Stimulated activated CD8-positive, alpha-beta memory T cell treated with anti-CD3 and anti-CD28 coated beads, Interleukin-7, amount 100 ng/mL, for 4 hours (primary cell): ENCODE measurements at regions not wholly inside any gene's neighbourhood (a gene's known extent, or its start where the extent isn't known, plus 50 kb on each side); places are given as distances from the start of the nearest gene placed in this dataset.
"Not testable (repeated sequence)": the region's sequence is repeated elsewhere in the genome, so short reads cannot be mapped to it uniquely, and the experiment has no call there.

ENCODE experiments used
- DNase-seq, 2 donors: peaks; one replicate each; pipeline ENCODE4 v3.0.0-alpha.2; 2020; ENCODE audit warnings: low read depth in 2 of 2

DNA sequence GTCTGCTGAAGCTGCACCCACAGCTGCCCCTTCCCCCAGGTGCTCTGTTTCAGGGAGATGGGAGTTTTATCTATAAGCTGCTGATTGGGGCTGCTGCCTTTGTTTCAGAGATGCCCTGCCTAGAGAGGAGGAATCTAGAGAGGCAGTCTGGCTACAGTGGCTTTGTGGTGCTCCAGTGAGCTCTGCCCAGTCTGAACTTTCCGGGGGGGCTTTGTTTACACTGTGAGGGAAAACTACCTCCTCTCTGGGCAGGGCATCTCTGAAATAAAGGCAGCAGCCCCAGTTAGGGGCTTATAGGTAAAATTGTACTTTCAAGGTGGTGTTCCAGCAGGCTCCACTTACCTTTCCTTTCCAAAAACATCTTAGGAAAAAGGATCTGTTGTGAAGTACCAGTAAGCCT lies 242.2 kb downstream of the SPRY1 start:
- no peak for DNase-seq

DNA sequence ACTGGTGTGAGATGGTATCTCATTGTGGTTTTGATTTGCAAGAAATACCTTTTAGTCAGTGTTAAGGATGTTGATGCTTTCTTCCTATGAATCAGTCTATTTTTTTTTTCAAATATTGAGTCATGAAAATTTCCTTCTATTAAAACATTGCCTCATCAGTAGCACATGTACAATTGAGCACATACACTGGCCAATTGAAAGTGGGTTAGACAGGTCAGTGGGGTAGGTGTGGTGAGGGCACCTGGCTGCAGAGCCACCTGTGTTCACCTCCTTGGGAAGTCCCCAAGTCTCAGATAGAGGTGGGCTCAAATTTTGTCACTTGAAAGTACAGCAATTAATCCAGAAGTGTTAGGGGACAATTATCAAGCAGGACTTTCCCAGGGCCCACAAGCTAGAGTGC lies 243.7 kb downstream of the SPRY1 start:
- no peak for DNase-seq

GRCh38 chr4:123640824-123641223 lies 244.2 kb downstream of the SPRY1 start:
- no peak for DNase-seq

DNA sequence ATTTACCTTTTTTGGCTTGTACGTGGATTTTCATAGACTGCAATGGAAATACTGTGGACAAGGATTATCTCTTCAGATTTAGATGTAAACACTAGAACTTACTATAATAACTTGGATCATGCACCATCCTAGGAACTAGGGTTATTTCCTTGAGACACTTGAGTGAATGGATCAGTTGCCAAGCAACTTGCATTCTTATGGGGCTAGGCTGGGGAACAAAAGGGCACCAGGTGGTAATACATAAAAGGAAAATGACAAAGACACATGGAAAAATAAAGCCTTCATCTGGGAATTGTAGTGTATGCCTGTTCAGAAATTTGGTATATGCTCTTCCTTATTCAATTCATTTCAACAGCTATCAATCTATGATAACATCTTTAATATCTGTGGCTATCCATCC lies 247.1 kb downstream of the SPRY1 start:
- DNase-seq, result no peak

- DNase-seq, result no peak
Measured at GRCh38 chr4:123649250-123649644, 252.7 kb downstream of the SPRY1 start.

DNA sequence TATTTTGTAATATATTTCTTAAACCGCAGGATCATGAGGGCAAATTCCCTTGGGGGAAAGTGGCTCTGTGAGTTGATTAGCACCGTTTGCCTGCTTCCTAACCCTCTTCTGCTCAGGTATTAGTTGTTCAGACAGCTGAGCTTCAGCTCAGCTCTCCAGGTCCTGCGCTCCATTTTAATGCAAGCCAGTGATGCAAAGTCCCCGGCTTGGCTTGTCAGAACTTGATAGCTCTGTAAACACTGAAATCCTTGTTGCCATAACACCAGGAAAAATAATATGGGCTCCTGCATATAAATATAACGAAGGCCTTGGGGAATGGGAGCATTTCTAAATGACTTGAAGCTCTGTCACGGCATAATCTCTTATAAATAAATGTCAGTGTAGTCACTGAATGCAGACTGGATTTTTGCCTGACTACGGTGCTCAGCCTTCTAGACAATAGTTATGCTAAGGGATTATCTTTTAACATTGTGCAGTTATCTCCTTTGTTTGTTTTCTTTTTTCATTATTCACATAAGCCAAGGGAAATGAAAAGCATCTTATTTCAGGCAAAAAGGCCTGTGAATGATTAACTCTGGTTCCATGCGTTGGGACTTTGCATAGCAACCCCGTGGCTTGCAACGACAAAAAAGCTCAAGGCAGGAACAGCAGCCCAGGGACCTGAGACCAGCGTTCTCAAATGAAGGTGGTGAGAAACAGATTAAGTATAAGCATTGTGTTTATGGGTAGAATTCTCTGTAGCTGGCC lies 253.2 kb downstream of the SPRY1 start:
- DNase-seq, result no peak

GRCh38 chr4:123651066-123651465 lies 254.5 kb downstream of the SPRY1 start:
- DNase-seq, result no peak

- no peak for DNase-seq
Measured at GRCh38 chr4:123651536-123652180, 255.1 kb downstream of the SPRY1 start.

DNA sequence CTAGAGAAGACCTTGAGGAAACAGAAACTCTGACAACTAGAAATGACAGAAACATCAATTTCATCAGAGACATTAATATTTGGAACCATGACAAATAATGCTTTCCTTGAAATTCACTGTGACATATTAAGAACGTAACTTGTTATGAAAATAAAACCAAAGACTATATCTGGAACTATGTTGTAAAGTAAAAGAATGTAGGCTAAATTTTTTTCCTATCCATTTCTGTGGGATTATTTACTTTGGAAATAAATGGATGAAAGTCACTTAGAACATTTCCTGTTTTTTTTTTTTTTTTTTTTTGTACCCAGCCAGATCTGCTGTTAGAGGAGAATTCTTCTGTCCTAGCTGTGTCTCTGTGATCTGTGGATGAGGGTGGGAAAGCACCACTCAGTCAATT lies 255.9 kb downstream of the SPRY1 start:
- no peak for DNase-seq

- no peak for DNase-seq
Measured at GRCh38 chr4:123653236-123653635, 256.6 kb downstream of the SPRY1 start.

GRCh38 chr4:123656746-123657294 lies 260.2 kb downstream of the SPRY1 start:
- DNase-seq, result not testable (repeated sequence)

DNA sequence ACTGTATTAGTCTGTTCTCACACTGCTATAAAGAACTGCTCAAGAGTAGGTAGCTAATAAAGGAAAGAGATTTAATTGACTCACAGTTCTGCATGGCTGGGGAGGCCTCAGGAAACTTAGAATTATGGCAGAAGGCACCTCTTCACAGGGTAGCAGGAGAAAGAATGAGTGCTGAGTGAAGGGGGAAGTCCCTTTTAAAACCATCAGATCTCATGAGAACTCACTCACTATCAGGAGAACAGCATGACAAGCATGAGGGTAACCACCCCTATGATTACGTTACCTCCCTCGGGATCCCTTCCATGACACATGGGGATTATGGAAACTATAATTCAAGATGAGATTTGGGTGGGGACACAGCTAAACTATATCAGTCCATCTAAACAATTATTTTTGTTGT lies 261.0 kb downstream of the SPRY1 start:
- not testable (repeated sequence) for DNase-seq

GRCh38 chr4:123659262-123659661 lies 262.7 kb downstream of the SPRY1 start:
- DNase-seq, result no peak

- no peak for DNase-seq
Measured at GRCh38 chr4:123659730-123660129, 263.1 kb downstream of the SPRY1 start.

- no peak for DNase-seq
Measured at GRCh38 chr4:123661080-123661737, 264.6 kb downstream of the SPRY1 start.

GRCh38 chr4:123662827-123663226 lies 266.2 kb downstream of the SPRY1 start:
- no peak for DNase-seq

- DNase-seq, result no peak
Measured at GRCh38 chr4:123666486-123666885, 269.9 kb downstream of the SPRY1 start.

DNA sequence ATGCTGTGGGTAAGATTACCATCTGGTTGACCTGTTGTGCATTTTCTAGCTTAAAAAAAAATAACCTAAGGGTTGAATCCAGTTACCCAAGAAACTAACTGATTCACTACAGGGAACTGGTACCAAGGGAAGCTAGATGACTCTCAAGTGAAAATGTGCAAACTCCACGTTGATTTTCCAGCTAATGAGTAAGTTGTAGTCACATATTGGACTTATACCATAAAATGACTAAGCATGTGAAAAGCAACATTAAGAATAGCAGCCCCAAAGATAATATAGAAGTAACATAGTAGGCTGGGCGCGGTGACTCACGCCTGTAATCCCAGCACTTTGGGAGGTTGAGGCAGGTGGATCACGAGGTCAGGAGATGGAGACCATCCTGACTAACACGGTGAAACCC lies 270.9 kb downstream of the SPRY1 start:
- DNase-seq, result no peak

DNA sequence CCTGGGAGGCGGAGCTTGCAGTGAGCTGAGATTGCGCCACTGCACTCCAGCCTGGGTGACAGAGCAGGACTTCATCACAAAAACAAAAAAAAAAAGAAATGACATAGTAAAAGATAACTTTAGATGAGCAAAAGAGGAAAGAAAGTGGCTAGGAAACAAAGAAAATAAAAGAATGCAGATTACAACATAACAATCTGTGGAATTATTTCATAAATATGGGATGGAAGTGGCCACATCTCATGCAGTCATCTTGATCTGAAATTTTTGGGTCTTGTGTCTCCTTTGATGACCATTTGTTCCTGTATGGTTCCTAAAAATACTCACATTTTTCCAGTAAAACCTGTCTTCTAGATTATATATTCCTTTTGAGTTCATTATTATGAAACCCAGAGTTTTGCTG lies 271.4 kb downstream of the SPRY1 start:
- DNase-seq, result no peak

DNA sequence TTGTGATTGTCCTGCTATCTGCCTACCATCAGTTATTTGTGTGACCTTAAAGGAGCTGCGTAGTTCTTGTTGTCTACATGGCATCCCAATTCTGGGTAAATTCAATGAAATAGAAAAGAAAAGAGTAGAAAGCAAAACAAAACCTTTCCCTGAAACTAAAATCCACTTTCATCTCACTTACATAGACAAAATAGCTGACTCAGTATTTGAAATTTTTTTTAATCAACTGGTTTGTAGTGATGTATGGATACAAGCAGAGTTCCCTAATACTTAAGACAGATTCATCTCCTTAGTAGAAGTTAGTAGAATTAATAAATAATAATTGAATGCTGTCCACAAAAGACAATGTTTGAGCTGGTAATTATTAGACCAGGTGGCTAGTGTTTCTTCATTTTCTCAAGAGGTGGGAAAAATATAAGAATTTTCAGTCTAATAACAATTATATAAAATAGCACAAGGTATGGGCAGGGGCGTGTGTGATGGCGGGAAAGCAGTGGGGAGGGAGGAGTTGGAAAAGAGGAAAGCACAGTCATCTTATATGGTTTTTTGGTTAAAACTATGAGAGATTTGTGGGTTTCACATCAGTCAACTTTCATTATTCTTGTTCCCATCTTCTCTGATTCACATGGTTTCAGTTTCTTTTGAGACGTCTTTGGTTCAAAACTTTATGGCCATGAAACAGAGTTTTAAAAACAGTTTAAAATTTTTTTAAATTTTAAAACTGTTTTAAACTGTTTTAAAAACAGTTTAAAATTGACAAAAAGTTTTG lies 275.2 kb downstream of the SPRY1 start:
- no peak for DNase-seq

- no peak for DNase-seq
Measured at GRCh38 chr4:123672987-123673386, 276.4 kb downstream of the SPRY1 start.

- no peak for DNase-seq
Measured at GRCh38 chr4:123673971-123674370, 277.4 kb downstream of the SPRY1 start.
